Prostate gland (tissue), 2 donors: ENCODE measurements at regions not wholly inside any gene's neighbourhood (a gene's known extent, or its start where the extent isn't known, plus 50 kb on each side); places are given as distances from the start of the nearest gene placed in this dataset.

Experiments
- CTCF ChIP-seq, 4 experiments: fragments of 200-600 bp in 2 of 4; fragments of 450-650 bp in 2 of 4; sonication (generic) in 2 of 4; IDR thresholded peaks; 1 replicate in 3 of 4; 2 replicates in 1 of 4; pipeline ENCODE4 v1.5.1; 2016 to 2019; ENCODE audit warnings: antibody characterized with exemption in 4 of 4, mild to moderate bottlenecking in 2 of 4, moderate library complexity in 2 of 4
- POLR2AphosphoS5 ChIP-seq: sonication (generic); formaldehyde crosslinking; IDR thresholded peaks from one replicate; pipeline ENCODE4 v1.6.1; 2017; ENCODE audit warnings: antibody characterized with exemption

GRCh38 chr2:64326578-64327050, 127.3 kb upstream of the LGALSL start:
- no peak for TF ChIP-seq CTCF (IDR thresholded peaks at IDR 0.05)
- no peak for TF ChIP-seq POLR2AphosphoS5
